MCF 10A (cell line): ENCODE measurements at regions not wholly inside any gene's neighbourhood (a gene's known extent, or its start where the extent isn't known, plus 50 kb on each side); places are given as distances from the start of the nearest gene placed in this dataset.

Experiments
- BruUV-seq: library from RNA; stranded (reverse); fragments of 400-500 nt; replicated peaks from 2 replicates; lab custom pipeline; 2021; lab: Mats Ljungman, UMichigan
- CTCF ChIA-PET: fragments of 300-600 bp; sonication (Branson Sonifier 250); formaldehyde crosslinking; extraction: SDS; loops from one replicate; lab custom pipeline; 2021; ENCODE audit warnings: antibody characterized with exemption, inconsistent platforms; lab: Yijun Ruan, JAX
- POLR2A ChIA-PET: fragments of 300-600, 350-650 bp; sonication (Branson Sonifier 250); formaldehyde crosslinking; extraction: SDS; loops from one replicate; lab custom pipeline; 2020; ENCODE audit warnings: antibody characterized with exemption, inconsistent platforms; lab: Yijun Ruan, JAX
- DNase-seq: peaks from one replicate; pipeline ENCODE4 v3.0.0-alpha.2; 2018; ENCODE audit not compliant: unreplicated experiment
- H3K27ac Mint-ChIP-seq: one replicate; pipeline ENCODE4 v1.8.0; 2022; ENCODE audit warnings: mild to moderate bottlenecking, low read depth, mixed read lengths; ENCODE audit not compliant: unreplicated experiment
- H3K27me3 Mint-ChIP-seq: one replicate; pipeline ENCODE4 v1.8.0; 2022; ENCODE audit warnings: mixed read lengths; ENCODE audit not compliant: insufficient read depth, unreplicated experiment
- H3K36me3 Mint-ChIP-seq: one replicate; pipeline ENCODE4 v1.8.0; 2022; ENCODE audit warnings: mild to moderate bottlenecking, moderate library complexity, mixed read lengths; ENCODE audit not compliant: insufficient read depth, unreplicated experiment
- H3K4me1 Mint-ChIP-seq: one replicate; pipeline ENCODE4 v1.8.0; 2022; ENCODE audit warnings: mixed read lengths; ENCODE audit not compliant: insufficient read depth, unreplicated experiment
- H3K4me3 Mint-ChIP-seq: one replicate; pipeline ENCODE4 v1.8.0; 2022; ENCODE audit warnings: mild to moderate bottlenecking, moderate library complexity, mixed read lengths; ENCODE audit not compliant: unreplicated experiment
- H3K9me3 Mint-ChIP-seq: one replicate; pipeline ENCODE4 v1.8.0; 2022; ENCODE audit warnings: mixed read lengths; ENCODE audit not compliant: unreplicated experiment
- CTCF ChIP-seq: fragments of 200-600 bp; IDR thresholded peaks from one replicate; pipeline ENCODE4 v1.8.0; 2022; ENCODE audit warnings: antibody characterized with exemption, mild to moderate bottlenecking; ENCODE audit not compliant: unreplicated experiment
- intact Hi-C: fragments of 100-400 bp; cut with micrococcal nuclease; formaldehyde crosslinking; loops from 2 replicates; pipeline ENCODE4 v1.14.1; 2022

- Mint-ChIP-seq H3K9me3 (no peaks in the 10 kb centered on the region), H3K4me1 (peaks cover 9% of the 10 kb centered on the region), H3K36me3 (no peaks in the 10 kb centered on the region), H3K27me3 (no peaks in the 10 kb centered on the region), H3K27ac (no peak overlapping the region), H3K4me3 (no peak overlapping the region)
- intact Hi-C loops = loop anchor here (5.0 kb wide), 2 partner anchors 142 to 418 kb away; no protein-coding TSS in a partner anchor
- TF ChIP-seq CTCF = no peak
- POLR2A ChIA-PET = interaction anchor here (0.7 kb wide), 1 partner anchor 11 kb away, joined by 3 read pairs; no protein-coding TSS in a partner anchor
- CTCF ChIA-PET = interaction anchor here (0.8 to 1.3 kb wide), 2 partner anchors 15 to 223 kb away, joined by 3 to 7 read pairs; no protein-coding TSS in a partner anchor
- BruUV-seq = no TSS peak
- DNase-seq = no peak
Measured at GRCh38 chr15:91524534-91524933, 329.0 kb upstream of the SLCO3A1 start.

GRCh38 chr15:91525751-91526150 lies 327.8 kb upstream of the SLCO3A1 start:
- Mint-ChIP-seq H3K36me3 (no peaks in the 10 kb centered on the region), H3K4me1 (peaks cover 7% of the 10 kb centered on the region), H3K27me3 (no peaks in the 10 kb centered on the region), H3K9me3 (no peaks in the 10 kb centered on the region), H3K4me3 (no peak overlapping the region), H3K27ac (no peak overlapping the region)
- BruUV-seq = no TSS peak
- DNase-seq = no peak
- ChIA-PET POLR2A (no interaction called here), CTCF (interaction anchor here (0.6 to 1.5 kb wide), 4 partner anchors 10 to 250 kb away, joined by 4 to 7 read pairs (median 6); no protein-coding TSS in a partner anchor)
- intact Hi-C loops = no loop called here
- no peak for TF ChIP-seq CTCF

- BruUV-seq = no TSS peak
- intact Hi-C loops = no loop called here
- DNase-seq = no peak
- Mint-ChIP-seq H3K27ac (no peak overlapping the region), H3K36me3 (no peaks in the 10 kb centered on the region), H3K4me1 (peaks cover under 1% of the 10 kb centered on the region), H3K4me3 (no peak overlapping the region), H3K27me3 (no peaks in the 10 kb centered on the region), H3K9me3 (no peaks in the 10 kb centered on the region)
- no peak for TF ChIP-seq CTCF
- CTCF ChIA-PET = interaction anchor here (1.0 to 1.5 kb wide), 3 partner anchors 10 to 556 kb away, joined by 4 to 6 read pairs (median 5); no protein-coding TSS in a partner anchor
- POLR2A ChIA-PET = no interaction called here
Measured at GRCh38 chr15:91526424-91526823, 327.1 kb upstream of the SLCO3A1 start.

- H3K9me3 Mint-ChIP-seq = no peaks in the 10 kb centered on the region
- no peaks in the 10 kb centered on the region for H3K4me1 Mint-ChIP-seq
- H3K27ac Mint-ChIP-seq = no peak overlapping the region
- ChIA-PET POLR2A (interaction anchor here (0.6 kb wide), 1 partner anchor 66 kb away, joined by 3 read pairs; no protein-coding TSS in a partner anchor), CTCF (interaction anchor here (0.9 kb wide), 1 partner anchor 227 kb away, joined by 3 read pairs; no protein-coding TSS in a partner anchor)
- intact Hi-C loops = no loop called here
- H3K36me3 Mint-ChIP-seq = no peaks in the 10 kb centered on the region
- no peak for TF ChIP-seq CTCF
- no peaks in the 10 kb centered on the region for H3K27me3 Mint-ChIP-seq
- H3K4me3 Mint-ChIP-seq = no peak overlapping the region
- no peak for DNase-seq
- BruUV-seq = no TSS peak
Measured at GRCh38 chr15:91528801-91529200, 324.7 kb upstream of the SLCO3A1 start.
